Loucy (cell line): ENCODE measurements at regions not wholly inside any gene's neighbourhood (a gene's known extent, or its start where the extent isn't known, plus 50 kb on each side); places are given as distances from the start of the nearest gene placed in this dataset.

Experiments used
- CTCF ChIP-seq: fragments of 200-600 bp; sonication (generic); conservative IDR thresholded peaks from 2 replicates; pipeline ENCODE4 v1.5.1; 2014; ENCODE audit warnings: mild to moderate bottlenecking, antibody characterized with exemption, low read length
- EZH2phosphoT487 ChIP-seq: fragments of 200-600 bp; IDR thresholded peaks from 2 replicates; pipeline ENCODE4 v1.6.1; 2018; ENCODE audit warnings: antibody characterized with exemption, mild to moderate bottlenecking, moderate library complexity, borderline replicate concordance

- TF ChIP-seq CTCF: no peak
- TF ChIP-seq EZH2phosphoT487: no peak
Measured at GRCh38 chr12:53824001-53824712, 72.4 kb upstream of the CISTR start.
